C4-2B (cell line): ENCODE measurements at regions not wholly inside any gene's neighbourhood (a gene's known extent, or its start where the extent isn't known, plus 50 kb on each side); places are given as distances from the start of the nearest gene placed in this dataset.

ENCODE experiments used
- ZFX ChIP-seq: fragments of 450-650 bp; IDR thresholded peaks from 2 replicates; pipeline ENCODE4 v1.6.1; 2017
- TF ChIP-seq, protein P1 (sequence below): fragments of 450-650 bp; conservative IDR thresholded peaks from 2 replicates; pipeline ENCODE4 v1.5.1; 2017; ENCODE audit warnings: mild to moderate bottlenecking

GRCh38 chr13:59247171-59247570, 916.6 kb downstream of the DIAPH3 start:
- TF ChIP-seq, protein P1, sequence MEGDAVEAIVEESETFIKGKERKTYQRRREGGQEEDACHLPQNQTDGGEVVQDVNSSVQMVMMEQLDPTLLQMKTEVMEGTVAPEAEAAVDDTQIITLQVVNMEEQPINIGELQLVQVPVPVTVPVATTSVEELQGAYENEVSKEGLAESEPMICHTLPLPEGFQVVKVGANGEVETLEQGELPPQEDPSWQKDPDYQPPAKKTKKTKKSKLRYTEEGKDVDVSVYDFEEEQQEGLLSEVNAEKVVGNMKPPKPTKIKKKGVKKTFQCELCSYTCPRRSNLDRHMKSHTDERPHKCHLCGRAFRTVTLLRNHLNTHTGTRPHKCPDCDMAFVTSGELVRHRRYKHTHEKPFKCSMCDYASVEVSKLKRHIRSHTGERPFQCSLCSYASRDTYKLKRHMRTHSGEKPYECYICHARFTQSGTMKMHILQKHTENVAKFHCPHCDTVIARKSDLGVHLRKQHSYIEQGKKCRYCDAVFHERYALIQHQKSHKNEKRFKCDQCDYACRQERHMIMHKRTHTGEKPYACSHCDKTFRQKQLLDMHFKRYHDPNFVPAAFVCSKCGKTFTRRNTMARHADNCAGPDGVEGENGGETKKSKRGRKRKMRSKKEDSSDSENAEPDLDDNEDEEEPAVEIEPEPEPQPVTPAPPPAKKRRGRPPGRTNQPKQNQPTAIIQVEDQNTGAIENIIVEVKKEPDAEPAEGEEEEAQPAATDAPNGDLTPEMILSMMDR: no peak
- TF ChIP-seq ZFX: no peak
